Suprapubic skin (tissue), 4 donors: ENCODE measurements at regions not wholly inside any gene's neighbourhood (a gene's known extent, or its start where the extent isn't known, plus 50 kb on each side); places are given as distances from the start of the nearest gene placed in this dataset.
A peak's percentile ranks its signal among the peaks of the same experiment; 100 is the strongest.
"Not testable (repeated sequence)": the region's sequence is repeated elsewhere in the genome, so short reads cannot be mapped to it uniquely, and the experiment has no call there.

Experiments used
- DNase-seq, 2 donors: peaks; one replicate each; pipeline ENCODE4 v3.0.0-alpha.2; 2019; ENCODE audit warnings: low spot score in 2 of 2
- H3K27ac ChIP-seq: fragments of 200-600 bp; sonication (generic); one replicate; pipeline ENCODE4 v1.5.1; 2019
- H3K27me3 ChIP-seq: fragments of 200-600 bp; sonication (generic); one replicate; pipeline ENCODE4 v1.5.1; 2019
- H3K36me3 ChIP-seq: fragments of 200-600 bp; sonication (generic); one replicate; pipeline ENCODE4 v1.5.1; 2019
- H3K4me1 ChIP-seq: fragments of 200-600 bp; sonication (generic); one replicate; pipeline ENCODE4 v1.5.1; 2019
- H3K4me3 ChIP-seq: fragments of 200-600 bp; sonication (generic); one replicate; pipeline ENCODE4 v1.5.1; 2019; ENCODE audit warnings: mild to moderate bottlenecking
- H3K9me3 ChIP-seq: fragments of 200-600 bp; sonication (generic); one replicate; pipeline ENCODE4 v1.5.1; 2019
- EP300 ChIP-seq: sonication (generic); formaldehyde crosslinking; IDR thresholded peaks from one replicate; pipeline ENCODE4 v1.6.1; 2017; ENCODE audit warnings: antibody characterized with exemption
- POLR2A ChIP-seq, 2 donors: fragments of 450-650 bp; IDR thresholded peaks; one replicate each; pipeline ENCODE4 v1.6.1; 2017; ENCODE audit warnings: antibody characterized with exemption in 2 of 2, mild to moderate bottlenecking in 2 of 2, moderate library complexity in 2 of 2
- POLR2AphosphoS5 ChIP-seq, 3 donors: sonication (generic); formaldehyde crosslinking; IDR thresholded peaks; one replicate each; pipeline ENCODE4 v1.6.1; 2017; ENCODE audit warnings: antibody characterized with exemption in 3 of 3
- WGBS: methylation state at CpG from one replicate; pipeline ENCODE4 v1.1.5; 2018; 5-methylcytosine and 5-hydroxymethylcytosine counted together
- TF ChIP-seq, protein P1 (sequence below), 2 donors: fragments of 200-600 bp in 1 of 2; fragments of 450-650 bp in 1 of 2; sonication (generic) in 1 of 2; IDR thresholded peaks; one replicate each; pipeline ENCODE4 v1.5.1; 2016 to 2019; ENCODE audit warnings: antibody characterized with exemption in 2 of 2, mild to moderate bottlenecking in 1 of 2, moderate library complexity in 1 of 2

DNA sequence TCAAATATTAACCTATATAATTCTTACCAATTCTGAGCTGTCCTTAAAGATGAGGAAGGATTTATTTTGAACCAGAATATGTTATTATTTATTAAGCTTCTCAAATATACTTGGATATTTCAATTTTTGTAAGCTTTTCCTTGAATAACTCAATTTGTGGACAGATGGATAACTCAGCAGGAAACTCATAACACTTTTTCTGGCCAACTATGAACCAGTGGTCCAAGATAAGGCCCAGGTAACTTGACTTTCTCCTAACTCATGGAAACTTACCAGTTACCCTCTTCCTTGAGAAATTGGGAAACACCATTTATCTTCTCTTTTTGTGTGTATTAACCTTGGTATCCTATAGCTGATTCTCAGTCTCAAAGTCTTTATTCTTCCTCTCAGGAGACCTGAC is 427.5 kb upstream of the SYNCRIP start:
- no peak overlapping the region for H3K4me3 ChIP-seq
- H3K36me3 ChIP-seq = no peaks in the 10 kb centered on the region
- no peak overlapping the region for H3K27ac ChIP-seq
- no peaks in the 10 kb centered on the region for H3K27me3 ChIP-seq
- no peak for DNase-seq
- no peak for TF ChIP-seq EP300
- TF ChIP-seq POLR2AphosphoS5 (IDR thresholded peaks at IDR 0.05) = no peak
- TF ChIP-seq, protein P1, sequence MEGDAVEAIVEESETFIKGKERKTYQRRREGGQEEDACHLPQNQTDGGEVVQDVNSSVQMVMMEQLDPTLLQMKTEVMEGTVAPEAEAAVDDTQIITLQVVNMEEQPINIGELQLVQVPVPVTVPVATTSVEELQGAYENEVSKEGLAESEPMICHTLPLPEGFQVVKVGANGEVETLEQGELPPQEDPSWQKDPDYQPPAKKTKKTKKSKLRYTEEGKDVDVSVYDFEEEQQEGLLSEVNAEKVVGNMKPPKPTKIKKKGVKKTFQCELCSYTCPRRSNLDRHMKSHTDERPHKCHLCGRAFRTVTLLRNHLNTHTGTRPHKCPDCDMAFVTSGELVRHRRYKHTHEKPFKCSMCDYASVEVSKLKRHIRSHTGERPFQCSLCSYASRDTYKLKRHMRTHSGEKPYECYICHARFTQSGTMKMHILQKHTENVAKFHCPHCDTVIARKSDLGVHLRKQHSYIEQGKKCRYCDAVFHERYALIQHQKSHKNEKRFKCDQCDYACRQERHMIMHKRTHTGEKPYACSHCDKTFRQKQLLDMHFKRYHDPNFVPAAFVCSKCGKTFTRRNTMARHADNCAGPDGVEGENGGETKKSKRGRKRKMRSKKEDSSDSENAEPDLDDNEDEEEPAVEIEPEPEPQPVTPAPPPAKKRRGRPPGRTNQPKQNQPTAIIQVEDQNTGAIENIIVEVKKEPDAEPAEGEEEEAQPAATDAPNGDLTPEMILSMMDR (IDR thresholded peaks at IDR 0.05) = no peak
- no peak for TF ChIP-seq POLR2A (IDR thresholded peaks at IDR 0.05)
- H3K4me1 ChIP-seq = no peaks in the 10 kb centered on the region
- H3K9me3 ChIP-seq = no peaks in the 10 kb centered on the region

DNA sequence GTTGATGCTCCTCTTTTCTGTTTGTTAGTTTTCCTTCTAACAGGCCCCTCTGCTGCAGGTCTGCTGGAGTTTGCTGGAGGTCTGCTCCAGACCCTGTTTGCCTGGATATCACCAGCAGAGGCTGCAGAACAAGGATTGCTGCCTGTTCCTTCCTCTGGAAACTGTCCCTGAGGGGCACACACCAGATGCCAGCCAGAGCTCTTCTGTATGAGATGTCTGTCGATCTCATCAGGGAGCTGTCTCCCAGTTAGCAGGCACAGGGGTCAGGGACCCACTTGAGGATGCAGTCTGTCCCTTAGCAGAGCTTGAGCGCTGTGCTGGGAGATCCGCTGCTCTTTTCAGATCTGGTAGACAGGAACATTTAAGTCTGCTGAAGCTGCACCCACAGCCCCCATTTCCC is 422.3 kb upstream of the SYNCRIP start:
- H3K27ac ChIP-seq, H3K9me3 ChIP-seq, H3K4me3 ChIP-seq, H3K4me1 ChIP-seq, DNase-seq, H3K36me3 ChIP-seq, H3K27me3 ChIP-seq: not testable (repeated sequence)
- 83% methylated on average over 1 of the region's 3 CpGs for WGBS

- not testable (repeated sequence) for H3K36me3 ChIP-seq, H3K4me1 ChIP-seq, H3K27me3 ChIP-seq, H3K27ac ChIP-seq, H3K9me3 ChIP-seq, H3K4me3 ChIP-seq
- WGBS = 77% methylated on average over 18 of the region's 18 CpGs
- peak in 1 of 2 donors; percentile 32 for DNase-seq
Observed at GRCh38 chr6:86057293-86057980, 414.8 kb upstream of the SYNCRIP start.

DNA sequence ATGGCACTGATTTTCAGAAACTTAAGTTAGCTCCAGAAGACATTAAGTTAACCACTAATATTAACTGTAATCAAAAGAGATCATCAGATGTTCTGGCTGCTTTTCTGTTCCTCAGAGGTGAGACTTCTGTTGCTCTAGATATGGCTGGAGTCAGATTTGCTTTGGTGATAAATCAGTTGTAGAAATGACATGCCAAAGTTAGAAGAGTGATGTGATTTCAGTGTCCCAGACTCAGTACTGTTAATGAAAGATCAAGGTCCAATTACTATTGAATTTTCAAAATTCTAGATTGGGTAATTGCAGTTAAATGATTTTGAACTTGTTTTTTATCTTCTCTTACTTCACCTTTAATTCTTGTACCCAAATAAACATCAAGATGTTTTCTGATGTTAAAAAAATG is 402.4 kb upstream of the SYNCRIP start:
- no peak for TF ChIP-seq EP300
- TF ChIP-seq POLR2A (IDR thresholded peaks at IDR 0.05) = no peak
- TF ChIP-seq, protein P1 (IDR thresholded peaks at IDR 0.05) = no peak
- TF ChIP-seq POLR2AphosphoS5 (IDR thresholded peaks at IDR 0.05) = no peak
- Histone ChIP-seq H3K27ac (no peak overlapping the region), H3K27me3 (no peaks in the 10 kb centered on the region), H3K4me1 (no peaks in the 10 kb centered on the region), H3K9me3 (peaks cover 10% of the 10 kb centered on the region), H3K4me3 (no peak overlapping the region), H3K36me3 (no peaks in the 10 kb centered on the region)
- no peak for DNase-seq

DNA sequence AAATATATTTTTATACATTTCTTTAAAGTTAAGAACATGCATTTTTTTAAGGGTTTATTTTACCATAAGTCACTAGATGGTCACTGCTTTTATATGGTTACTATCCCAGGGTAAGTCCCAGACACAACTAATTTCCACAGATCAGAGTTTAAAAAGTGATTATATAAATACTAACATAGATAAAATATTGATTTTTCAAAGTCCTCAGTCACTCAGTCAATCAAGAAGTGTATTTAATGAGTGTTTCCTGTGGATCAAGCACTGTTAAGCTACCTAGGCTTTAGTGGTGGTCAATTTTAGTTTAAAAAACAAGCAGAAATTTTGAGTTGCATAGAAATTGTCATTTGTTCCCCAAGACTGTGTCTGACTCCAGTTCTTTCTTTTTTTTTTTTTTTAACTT is 399.5 kb upstream of the SYNCRIP start:
- no peak for DNase-seq
- no peaks in the 10 kb centered on the region for H3K4me1 ChIP-seq
- no peaks in the 10 kb centered on the region for H3K36me3 ChIP-seq
- H3K27ac ChIP-seq = no peak overlapping the region
- H3K27me3 ChIP-seq = no peaks in the 10 kb centered on the region
- no peak for TF ChIP-seq POLR2AphosphoS5 (IDR thresholded peaks at IDR 0.05)
- no peak for TF ChIP-seq POLR2A (IDR thresholded peaks at IDR 0.05)
- TF ChIP-seq, protein P1 (IDR thresholded peaks at IDR 0.05) = no peak
- TF ChIP-seq EP300 = no peak
- H3K9me3 ChIP-seq = peaks cover 3% of the 10 kb centered on the region
- H3K4me3 ChIP-seq = no peak overlapping the region

DNA sequence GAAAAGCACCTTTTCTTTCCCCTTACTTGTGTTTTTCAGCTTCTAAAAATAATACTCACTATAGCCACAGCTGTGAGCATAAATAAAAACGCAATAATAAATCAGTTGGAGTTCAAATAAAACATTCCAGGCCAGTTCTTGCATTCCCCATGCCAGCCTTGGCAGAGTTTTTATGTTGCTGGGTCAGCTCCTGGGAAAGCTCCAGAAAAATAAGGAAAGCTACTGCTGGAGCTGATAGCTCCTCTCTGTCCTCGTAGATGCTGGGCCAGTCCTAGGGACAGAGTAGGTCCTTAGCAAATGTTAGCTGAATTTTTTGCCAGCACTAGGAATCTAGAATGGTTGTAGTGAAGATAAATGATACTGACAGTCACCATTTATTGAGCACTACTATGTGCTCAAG is 389.0 kb upstream of the SYNCRIP start:
- 53% methylated on average over 2 of the region's 2 CpGs for WGBS

More for the DNA sequence above, 389.0 kb upstream of the SYNCRIP start:
- Histone ChIP-seq H3K9me3 (no peaks in the 10 kb centered on the region), H3K27ac (no peak overlapping the region), H3K27me3 (no peaks in the 10 kb centered on the region), H3K4me3 (no peak overlapping the region), H3K36me3 (no peaks in the 10 kb centered on the region), H3K4me1 (no peaks in the 10 kb centered on the region)
- DNase-seq = no peak
- TF ChIP-seq EP300 (no peak), POLR2A (IDR thresholded peaks at IDR 0.05) (no peak), POLR2AphosphoS5 (IDR thresholded peaks at IDR 0.05) (no peak)
- TF ChIP-seq, protein P1 (IDR thresholded peaks at IDR 0.05) = no peak
